ENCODE measurements at regions not wholly inside any gene's neighbourhood (a gene's known extent, or its start where the extent isn't known, plus 50 kb on each side); places are given as distances from the start of the nearest gene placed in this dataset.
"Not testable (repeated sequence)": the region's sequence is repeated elsewhere in the genome, so short reads cannot be mapped to it uniquely, and the experiment has no call there.

DNA sequence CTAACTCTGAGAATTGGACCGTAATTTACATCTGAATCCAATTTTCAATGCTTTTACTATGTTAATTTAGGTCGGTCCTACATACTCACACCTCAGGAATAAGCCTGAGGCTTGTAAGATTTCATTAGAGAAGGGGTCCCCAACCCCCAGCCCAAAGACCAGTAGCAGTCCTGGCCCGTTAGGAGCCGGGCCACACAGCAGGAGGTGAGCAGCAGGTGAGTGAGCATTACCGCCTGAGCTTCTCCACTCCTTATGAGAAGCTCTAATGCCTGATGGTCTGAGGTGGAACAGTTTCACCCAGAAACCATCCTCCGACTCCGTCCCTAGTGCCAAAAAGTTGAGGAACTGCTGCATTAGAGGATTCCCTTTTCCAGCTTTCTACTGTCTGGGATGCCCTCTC is 757.3 kb downstream of the SI start:
- no peak overlapping the region for H3K27ac ChIP-seq
- no peaks in the 10 kb centered on the region for H3K4me1 ChIP-seq
- no peak overlapping the region for H3K4me3 ChIP-seq
- no peaks in the 10 kb centered on the region for H3K36me3 ChIP-seq
- DNase-seq = no peak
- no peaks in the 10 kb centered on the region for H3K27me3 ChIP-seq
- no peaks in the 10 kb centered on the region for H3K9me3 ChIP-seq (replicated peaks)

DNA sequence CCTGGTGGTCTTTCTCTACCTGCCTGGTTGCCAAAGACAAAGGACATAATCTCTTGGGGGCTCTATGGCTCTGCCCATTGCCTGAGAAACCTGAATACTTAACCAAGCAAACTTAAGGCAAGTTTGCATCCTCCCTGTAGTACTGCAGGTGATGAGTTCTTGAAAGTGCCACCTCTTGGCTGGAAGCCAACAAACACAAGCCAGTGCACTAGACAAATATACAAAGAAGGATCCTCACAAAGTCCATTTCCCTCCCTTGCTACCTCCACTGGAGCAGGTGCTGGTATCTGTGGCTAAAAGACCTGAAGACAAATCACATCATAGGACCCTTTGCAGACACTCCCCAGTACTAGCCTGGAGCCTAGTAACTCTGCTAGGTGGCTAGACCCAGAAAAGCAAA is 772.3 kb downstream of the SI start:
- peak in 1 of 2 experiments; percentile 1 for DNase-seq
- Histone ChIP-seq H3K4me3 (no peak overlapping the region), H3K36me3 (no peaks in the 10 kb centered on the region), H3K27me3 (no peaks in the 10 kb centered on the region), H3K4me1 (no peaks in the 10 kb centered on the region), H3K9me3 (replicated peaks) (no peaks in the 10 kb centered on the region), H3K27ac (no peak overlapping the region)

DNA sequence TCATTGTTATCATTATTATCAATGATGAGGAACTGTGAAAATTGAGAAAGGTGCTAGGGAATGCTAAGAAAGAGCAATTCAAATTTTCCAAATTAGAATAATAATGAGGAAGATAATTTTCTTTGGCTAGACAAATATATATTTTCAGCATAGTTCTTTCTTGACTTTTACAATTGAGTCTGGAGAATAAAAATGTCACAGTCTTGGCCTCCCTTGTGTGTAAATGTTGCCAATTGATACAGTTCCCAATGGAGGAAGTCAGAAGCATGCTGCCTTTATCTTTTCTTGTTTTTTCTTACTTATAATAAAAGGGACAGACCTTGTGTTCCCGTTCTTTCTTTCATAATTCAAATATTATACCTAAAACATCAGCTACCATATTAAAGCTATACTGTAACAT is 774.4 kb downstream of the SI start:
- no peak overlapping the region for H3K27ac ChIP-seq
- no peaks in the 10 kb centered on the region for H3K4me1 ChIP-seq
- no peak overlapping the region for H3K4me3 ChIP-seq
- H3K27me3 ChIP-seq = no peaks in the 10 kb centered on the region
- DNase-seq = no peak
- H3K36me3 ChIP-seq = no peaks in the 10 kb centered on the region
- no peaks in the 10 kb centered on the region for H3K9me3 ChIP-seq (replicated peaks)

DNA sequence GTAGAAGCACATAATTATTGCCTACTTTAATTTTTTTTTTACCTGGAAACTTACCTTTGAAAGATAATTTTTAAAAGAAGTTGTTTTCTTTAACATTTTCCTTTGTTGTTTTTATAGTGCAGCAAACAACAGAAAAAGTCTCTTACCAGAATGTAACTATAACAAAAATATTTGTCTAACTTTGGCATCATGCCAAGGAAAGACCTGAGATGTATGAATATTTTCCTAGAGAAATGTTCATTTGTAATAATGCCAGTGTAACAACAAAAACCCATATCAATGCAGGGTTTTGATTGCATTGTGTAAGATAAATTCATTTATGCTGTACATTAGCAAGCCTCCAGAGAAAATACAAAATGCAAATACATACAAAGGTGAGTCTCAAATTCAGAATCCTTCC is 775.7 kb downstream of the SI start:
- Histone ChIP-seq H3K27ac (no peak overlapping the region), H3K27me3 (no peaks in the 10 kb centered on the region), H3K4me3 (no peak overlapping the region), H3K36me3 (no peaks in the 10 kb centered on the region), H3K4me1 (no peaks in the 10 kb centered on the region), H3K9me3 (replicated peaks) (no peaks in the 10 kb centered on the region)
- no peak for DNase-seq

DNA sequence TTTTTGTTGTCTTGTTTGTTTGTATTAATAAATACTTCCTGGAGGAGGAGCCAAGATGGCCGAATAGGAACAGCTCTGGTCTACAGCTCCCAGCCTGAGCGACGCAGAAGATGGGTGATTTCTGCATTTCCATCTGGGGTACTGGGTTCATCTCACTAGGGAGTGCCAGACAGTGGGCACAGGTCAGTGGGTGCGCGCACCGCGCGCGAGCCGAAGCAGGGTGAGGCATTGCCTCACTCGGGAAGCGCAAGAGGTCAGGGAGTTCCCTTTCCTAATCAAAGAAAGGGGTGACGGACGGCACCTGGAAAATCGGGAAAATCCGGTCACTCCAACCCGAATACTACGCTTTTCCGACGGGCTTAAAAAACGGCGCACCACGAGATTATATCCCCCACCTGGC is 786.8 kb downstream of the SI start:
- H3K4me3 ChIP-seq; DNase-seq; H3K27ac ChIP-seq; H3K4me1 ChIP-seq; H3K36me3 ChIP-seq; H3K27me3 ChIP-seq; H3K9me3 ChIP-seq (replicated peaks): not testable (repeated sequence)

DNA sequence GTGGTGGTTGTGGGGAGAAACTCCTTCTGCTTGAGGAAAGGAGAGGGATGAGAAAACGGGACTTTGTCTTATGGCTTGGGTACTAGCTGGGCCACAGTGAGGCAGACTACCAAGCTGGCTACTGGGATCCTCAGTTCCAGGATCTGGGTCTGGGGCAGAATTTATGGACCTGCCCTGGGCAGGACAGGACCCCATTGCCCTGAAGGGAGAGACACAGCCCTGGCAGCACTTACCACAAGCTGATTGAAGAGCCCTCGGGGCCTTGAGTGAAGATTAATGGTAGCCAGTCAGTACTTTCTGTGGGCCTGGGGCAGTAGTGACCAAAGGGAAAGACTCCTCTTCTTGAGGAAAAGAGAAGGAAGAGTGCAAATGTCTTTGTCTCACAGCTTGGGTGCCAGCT is 799.7 kb downstream of the SI start:
- no peaks in the 10 kb centered on the region for H3K9me3 ChIP-seq (replicated peaks)
- H3K36me3 ChIP-seq = no peaks in the 10 kb centered on the region
- H3K4me1 ChIP-seq = no peaks in the 10 kb centered on the region
- DNase-seq = no peak
- H3K4me3 ChIP-seq = no peak overlapping the region
- H3K27ac ChIP-seq = no peak overlapping the region
- H3K27me3 ChIP-seq = no peaks in the 10 kb centered on the region

DNA sequence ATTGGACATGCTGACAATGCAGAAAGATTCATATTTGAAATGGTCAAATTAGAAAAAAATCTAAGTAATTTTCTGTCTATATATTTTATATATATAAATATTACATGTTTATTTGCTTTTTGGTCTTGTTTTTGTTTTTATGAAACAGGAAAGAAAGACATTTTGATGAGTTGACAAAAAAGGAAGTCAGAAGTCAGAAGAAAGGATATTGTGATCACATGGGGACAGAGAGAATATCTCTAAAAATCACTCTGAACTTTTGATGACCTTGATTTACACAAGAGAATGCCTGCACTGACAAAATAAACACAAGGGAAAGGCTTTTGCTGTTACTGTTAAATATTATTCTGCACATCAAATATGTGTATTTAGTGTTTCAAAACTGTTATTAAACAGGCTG is 811.2 kb downstream of the SI start:
- no peaks in the 10 kb centered on the region for H3K9me3 ChIP-seq (replicated peaks)
- no peak overlapping the region for H3K27ac ChIP-seq
- no peak for DNase-seq
- no peak overlapping the region for H3K4me3 ChIP-seq
- no peaks in the 10 kb centered on the region for H3K4me1 ChIP-seq
- H3K36me3 ChIP-seq = no peaks in the 10 kb centered on the region
- no peaks in the 10 kb centered on the region for H3K27me3 ChIP-seq

DNA sequence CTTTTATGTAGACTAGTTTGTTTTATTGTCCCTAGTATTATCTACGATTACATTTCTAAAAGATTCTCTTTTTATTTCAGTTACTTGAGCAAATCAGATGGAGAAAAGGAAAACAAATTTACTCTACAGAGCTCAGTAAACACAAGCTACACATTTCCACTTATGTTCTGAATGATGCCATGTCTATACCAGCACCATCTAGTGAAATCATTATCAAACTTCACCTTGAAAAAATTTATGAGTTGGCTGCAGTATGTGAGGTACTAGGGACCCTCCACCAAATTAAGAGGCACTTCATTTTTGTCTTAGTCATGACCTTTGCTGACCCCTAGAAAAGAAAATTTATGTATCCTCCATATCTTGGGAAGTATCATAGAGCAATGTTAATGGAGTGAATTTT is 827.4 kb downstream of the SI start:
- H3K27me3 ChIP-seq = no peaks in the 10 kb centered on the region
- H3K4me3 ChIP-seq = no peak overlapping the region
- no peak overlapping the region for H3K27ac ChIP-seq
- H3K9me3 ChIP-seq (replicated peaks) = no peaks in the 10 kb centered on the region
- no peaks in the 10 kb centered on the region for H3K4me1 ChIP-seq
- H3K36me3 ChIP-seq = no peaks in the 10 kb centered on the region
- DNase-seq = no peak

DNA sequence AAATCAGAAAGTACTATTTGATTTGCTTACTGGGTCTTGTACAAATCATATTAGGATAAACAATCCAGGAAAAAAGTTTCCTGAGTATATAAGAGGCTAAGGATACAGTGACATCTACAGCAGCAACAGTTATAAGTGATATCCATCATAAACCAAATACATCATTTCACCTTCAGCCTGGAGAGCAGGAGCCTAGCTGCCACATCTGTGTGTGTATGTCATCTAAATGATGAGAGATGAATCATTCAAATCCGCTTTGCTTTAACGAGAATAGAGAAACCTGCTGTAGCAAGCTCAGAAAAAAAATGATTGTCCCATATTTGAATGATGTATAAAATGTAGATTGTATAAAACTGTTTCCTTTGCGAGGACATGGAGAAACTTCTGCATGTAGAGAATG is 841.4 kb downstream of the SI start:
- Histone ChIP-seq H3K27ac (no peak overlapping the region), H3K4me1 (no peaks in the 10 kb centered on the region), H3K36me3 (no peaks in the 10 kb centered on the region), H3K27me3 (no peaks in the 10 kb centered on the region), H3K9me3 (replicated peaks) (no peaks in the 10 kb centered on the region), H3K4me3 (no peak overlapping the region)
- no peak for DNase-seq

DNA sequence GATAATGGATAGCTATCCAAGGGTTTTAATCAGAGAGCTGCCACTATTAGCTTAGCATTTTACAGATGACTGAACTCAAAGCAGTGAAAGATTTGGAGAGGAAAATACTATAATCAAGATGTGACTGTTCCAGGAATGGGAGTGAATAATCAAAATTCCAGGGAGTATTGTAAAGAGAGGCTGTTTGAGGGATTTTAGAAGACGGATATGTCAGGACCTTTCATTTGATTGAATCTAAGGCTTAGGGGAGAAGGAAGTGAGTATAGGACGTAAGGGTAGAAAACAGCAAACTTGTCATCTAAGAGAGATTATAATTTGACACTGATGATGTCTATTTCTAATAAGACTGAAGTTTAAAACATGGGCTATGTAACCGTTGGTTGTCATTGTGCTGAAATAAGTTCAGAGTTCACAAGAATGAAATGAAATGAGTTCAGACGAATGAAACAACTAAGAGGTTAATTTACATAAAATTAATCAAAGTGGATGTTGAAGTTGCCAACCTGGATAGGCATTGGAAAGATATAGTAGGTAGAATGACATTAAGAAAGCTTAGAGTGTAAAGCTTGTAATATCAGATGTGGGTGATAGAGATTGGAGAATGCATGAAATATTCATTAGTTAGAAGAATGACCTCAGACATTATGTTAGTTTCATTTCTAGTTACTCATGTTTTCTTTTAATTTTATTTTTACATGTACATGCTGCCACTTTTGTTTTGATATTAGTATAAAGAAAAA is 842.8 kb downstream of the SI start:
- no peak overlapping the region for H3K27ac ChIP-seq
- H3K4me3 ChIP-seq = no peak overlapping the region
- no peaks in the 10 kb centered on the region for H3K9me3 ChIP-seq (replicated peaks)
- no peak for DNase-seq
- H3K27me3 ChIP-seq = no peaks in the 10 kb centered on the region
- no peaks in the 10 kb centered on the region for H3K36me3 ChIP-seq
- H3K4me1 ChIP-seq = no peaks in the 10 kb centered on the region

DNA sequence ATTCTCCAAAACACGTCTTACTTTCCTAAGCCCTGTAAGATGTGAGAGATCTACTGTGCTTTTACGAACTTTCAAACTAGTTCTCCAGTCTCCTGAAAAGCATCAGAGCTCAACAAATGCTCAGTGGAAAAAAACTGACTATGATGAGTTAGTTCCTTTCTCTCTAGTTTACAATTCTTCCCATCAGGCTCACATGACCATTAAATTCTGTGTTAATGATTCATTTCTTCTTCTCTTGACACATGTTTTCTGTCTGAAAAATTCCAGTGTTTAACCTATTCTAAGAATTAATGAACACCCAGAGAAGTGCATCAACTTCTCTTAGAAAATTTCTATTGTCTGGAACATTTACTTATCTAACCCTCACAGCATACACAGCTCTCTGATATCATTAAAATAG is 844.3 kb downstream of the SI start:
- no peak for DNase-seq
- H3K27ac ChIP-seq = no peak overlapping the region

DNA sequence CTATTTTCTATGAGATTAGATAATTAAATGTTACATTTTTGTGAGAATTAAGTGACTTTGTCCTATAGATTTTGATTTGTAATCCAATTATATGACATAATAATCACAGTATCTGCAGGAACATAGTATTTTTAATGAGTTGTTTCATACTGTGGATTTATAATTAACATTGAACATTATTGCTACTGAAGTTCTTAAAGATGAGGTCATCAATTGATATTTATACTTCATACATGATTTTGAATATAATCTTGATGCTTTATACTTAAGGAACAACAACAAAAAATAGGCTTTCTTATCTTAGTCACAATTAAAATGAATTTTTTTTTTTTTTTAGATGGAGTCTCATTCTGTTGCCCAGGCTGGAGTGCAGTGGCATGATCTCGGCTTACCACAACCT is 846.6 kb downstream of the SI start:
- Histone ChIP-seq H3K9me3 (replicated peaks) (no peaks in the 10 kb centered on the region), H3K4me1 (no peaks in the 10 kb centered on the region), H3K27ac (no peak overlapping the region), H3K36me3 (no peaks in the 10 kb centered on the region), H3K4me3 (no peak overlapping the region), H3K27me3 (no peaks in the 10 kb centered on the region)
- no peak for DNase-seq

More for the DNA sequence above, 844.3 kb downstream of the SI start:
- Histone ChIP-seq H3K4me1 (no peaks in the 10 kb centered on the region), H3K36me3 (no peaks in the 10 kb centered on the region), H3K27me3 (no peaks in the 10 kb centered on the region), H3K4me3 (no peak overlapping the region), H3K9me3 (replicated peaks) (no peaks in the 10 kb centered on the region)

DNA sequence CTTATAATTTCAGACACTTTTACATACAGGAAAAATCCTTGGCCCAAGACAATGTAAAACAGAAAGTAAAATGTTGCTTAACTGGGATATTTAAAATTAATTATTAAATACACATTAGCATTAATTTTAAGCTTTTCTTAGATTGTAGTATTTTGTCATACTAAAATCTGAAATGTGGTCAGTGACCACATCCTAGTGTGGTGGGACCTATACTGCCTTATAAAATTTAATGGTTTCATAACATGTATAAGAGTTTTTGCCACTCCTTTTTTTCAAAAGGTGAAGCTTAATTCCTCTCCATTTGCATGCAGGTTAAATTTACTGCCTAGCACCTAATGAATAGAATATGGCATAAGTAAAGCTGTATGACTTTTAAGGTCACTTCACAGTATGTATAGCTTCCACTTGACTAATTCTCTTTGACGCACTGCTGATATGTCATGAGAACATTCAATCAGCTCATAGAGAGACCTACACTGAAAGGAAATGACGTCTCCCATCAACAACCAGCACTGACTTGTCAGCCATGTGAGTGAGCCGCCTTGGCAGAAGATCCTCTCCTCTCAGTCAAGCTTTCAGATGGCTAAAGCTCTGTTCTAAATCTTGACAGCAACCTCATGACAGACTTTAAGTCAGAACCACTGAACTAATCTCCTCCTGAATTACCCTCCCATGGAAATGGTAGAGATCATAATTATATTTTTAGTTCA is 847.8 kb downstream of the SI start:
- Histone ChIP-seq H3K4me1 (no peaks in the 10 kb centered on the region), H3K9me3 (replicated peaks) (no peaks in the 10 kb centered on the region), H3K27me3 (no peaks in the 10 kb centered on the region), H3K27ac (no peak overlapping the region), H3K4me3 (no peak overlapping the region), H3K36me3 (no peaks in the 10 kb centered on the region)
- no peak for DNase-seq

DNA sequence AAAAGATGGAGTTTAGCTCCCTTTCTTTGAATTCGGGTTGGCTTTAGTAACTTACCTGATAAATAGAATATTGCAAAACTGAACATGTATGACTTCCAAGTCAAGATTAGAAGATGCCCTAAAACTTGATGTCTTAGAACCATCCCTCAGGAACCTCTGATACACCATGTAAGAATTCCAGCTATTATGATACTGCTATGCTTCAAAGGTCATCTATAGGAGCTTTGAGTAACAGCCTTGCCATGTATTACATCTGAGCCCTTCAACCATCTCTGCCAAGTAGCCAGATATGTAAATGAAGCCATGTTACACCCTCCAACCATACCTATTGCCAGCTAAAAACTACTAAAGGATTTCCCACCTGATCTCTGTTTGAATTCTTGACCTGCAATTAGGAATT is 854.2 kb downstream of the SI start:
- Histone ChIP-seq H3K9me3 (replicated peaks) (no peaks in the 10 kb centered on the region), H3K4me1 (no peaks in the 10 kb centered on the region; the same call in 1 of the 2 replicates), H3K27me3 (no peaks in the 10 kb centered on the region), H3K36me3 (no peaks in the 10 kb centered on the region), H3K27ac (no peak overlapping the region), H3K4me3 (no peak overlapping the region)
- DNase-seq = no peak

DNA sequence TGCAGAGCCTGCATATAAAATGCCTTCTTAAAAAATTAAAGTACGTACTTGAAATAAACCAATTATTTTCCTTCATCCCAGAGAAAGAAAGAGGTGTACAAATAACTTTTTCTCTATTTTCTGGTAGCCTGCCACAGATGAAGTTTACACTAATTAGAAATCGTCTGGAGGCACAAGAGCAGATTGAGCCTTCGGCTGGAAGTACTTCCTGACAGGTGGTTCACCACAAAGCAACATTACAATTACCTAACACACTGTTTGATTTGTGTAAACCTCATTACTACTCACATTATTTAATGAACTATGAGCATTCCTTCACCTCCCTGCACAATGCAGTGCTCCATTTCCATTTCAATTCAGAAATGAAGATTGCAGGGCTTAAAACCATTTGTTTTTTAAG is 856.1 kb downstream of the SI start:
- Histone ChIP-seq H3K36me3 (no peaks in the 10 kb centered on the region), H3K27ac (no peak overlapping the region), H3K4me3 (no peak overlapping the region), H3K9me3 (replicated peaks) (no peaks in the 10 kb centered on the region), H3K27me3 (no peaks in the 10 kb centered on the region), H3K4me1 (no peaks in the 10 kb centered on the region; the same call in 1 of the 2 replicates)
- DNase-seq = peak in 1 of 2 experiments; percentile 14

DNA sequence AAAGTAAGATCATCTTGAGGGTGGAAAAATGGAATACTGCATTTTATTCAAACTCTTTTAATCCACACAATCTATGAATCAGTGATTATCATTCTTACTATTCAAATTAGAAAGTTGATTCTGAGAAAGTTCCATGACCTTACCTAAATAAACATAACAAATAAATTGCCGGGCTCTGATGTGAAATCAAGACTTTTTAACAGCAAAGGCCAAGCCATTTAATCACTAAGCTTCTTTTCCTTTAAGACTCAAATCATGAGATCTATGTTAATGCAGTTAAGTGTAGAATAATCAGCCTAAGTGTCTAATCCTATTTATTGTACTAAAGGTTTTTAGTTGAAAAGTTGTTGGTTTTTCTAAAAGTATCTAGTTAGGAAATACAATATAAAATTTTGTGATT is 857.0 kb downstream of the SI start:
- Histone ChIP-seq H3K27me3 (no peaks in the 10 kb centered on the region), H3K27ac (no peak overlapping the region), H3K4me3 (no peak overlapping the region), H3K9me3 (replicated peaks) (no peaks in the 10 kb centered on the region), H3K36me3 (no peaks in the 10 kb centered on the region), H3K4me1 (no peaks in the 10 kb centered on the region; the same call in 1 of the 2 replicates)
- DNase-seq = no peak

Data from SJCRH30 (cell line).